Erythroblast (primary cell): ENCODE measurements at regions not wholly inside any gene's neighbourhood (a gene's known extent, or its start where the extent isn't known, plus 50 kb on each side); places are given as distances from the start of the nearest gene placed in this dataset.

ENCODE experiments used
- GATA1 ChIP-seq: IDR thresholded peaks from 2 replicates; pipeline ENCODE4 v1.6.1; 2011; ENCODE audit warnings: low read depth, mild to moderate bottlenecking, control low read depth, low read length, moderate library complexity
- POLR2A ChIP-seq: IDR thresholded peaks from 2 replicates; pipeline ENCODE4 v1.6.1; 2011; ENCODE audit warnings: mild to moderate bottlenecking, low read length

GRCh38 chr17:64781810-64782555 lies 119.9 kb upstream of the SMURF2 start:
- no peak for TF ChIP-seq POLR2A
- TF ChIP-seq GATA1 = no peak
